Panc1 (cell line): ENCODE measurements at regions not wholly inside any gene's neighbourhood (a gene's known extent, or its start where the extent isn't known, plus 50 kb on each side); places are given as distances from the start of the nearest gene placed in this dataset.

Source experiments
- ATAC-seq: fragments of 200-7000 bp; cut with Tn5 transposase; 2 replicates; pipeline ENCODE4 v1.9.1; 2020; ENCODE audit warnings: mild to moderate bottlenecking, moderate library complexity
- BruUV-seq: library from RNA; stranded (reverse); fragments of 400-500 nt; replicated peaks from 2 replicates; lab custom pipeline; 2021; lab: Mats Ljungman, UMichigan
- CTCF ChIA-PET: fragments of 300-600 bp; sonication (Branson Sonifier 250); formaldehyde crosslinking; loops from one replicate; lab custom pipeline; 2022; ENCODE audit warnings: antibody characterized with exemption; lab: Charles Lee
- POLR2A ChIA-PET: fragments of 300-600 bp; sonication (Branson Sonifier 250); formaldehyde crosslinking; loops from one replicate; lab custom pipeline; 2022; ENCODE audit warnings: antibody characterized with exemption; lab: Charles Lee
- DNase-seq: peaks from one replicate; pipeline ENCODE4 v3.0.0-alpha.2; 2010; ENCODE audit warnings: low read depth, low spot score
- H3K27ac ChIP-seq: 2 replicates; pipeline ENCODE4 v1.5.1; 2011; ENCODE audit warnings: mild to moderate bottlenecking, low read length, inconsistent platforms
- H3K27me3 ChIP-seq: fragments of 200-500 bp; sonication (Bioruptor generic); 2 replicates; pipeline ENCODE4 v1.6.0; 2014; ENCODE audit warnings: low read length, inconsistent platforms; ENCODE audit not compliant: control insufficient read depth, insufficient read depth
- H3K36me3 ChIP-seq: fragments of 200-500 bp; sonication (Bioruptor generic); 2 replicates; pipeline ENCODE4 v1.5.1; 2014; ENCODE audit warnings: inconsistent platforms, mild to moderate bottlenecking, low read length, moderate library complexity; ENCODE audit not compliant: control insufficient read depth, insufficient read depth
- H3K4me1 ChIP-seq: 2 replicates; pipeline ENCODE4 v1.5.1; 2011; ENCODE audit warnings: inconsistent platforms, mild to moderate bottlenecking, low read length, moderate library complexity; ENCODE audit not compliant: control insufficient read depth, insufficient read depth
- H3K4me3 ChIP-seq, 2 experiments: 2 replicates each; pipeline ENCODE4 v1.5.1; 2011 to 2012; ENCODE audit warnings: low read depth in 2 of 2, low read length in 2 of 2, mild to moderate bottlenecking in 2 of 2, inconsistent platforms in 1 of 2, moderate library complexity in 1 of 2
- H3K9me3 ChIP-seq: fragments of 200-500 bp; sonication (Bioruptor generic); 2 replicates; pipeline ENCODE4 v1.5.1; 2014; ENCODE audit warnings: low read depth, mild to moderate bottlenecking, inconsistent platforms, low read length, moderate library complexity; ENCODE audit not compliant: control insufficient read depth, insufficient read depth
- CTCF ChIP-seq: fragments of 450-650 bp; IDR thresholded peaks from 2 replicates; pipeline ENCODE4 v1.5.1; 2017; ENCODE audit warnings: mild to moderate bottlenecking
- POLR2AphosphoS5 ChIP-seq: IDR thresholded peaks from 2 replicates; pipeline ENCODE4 v1.6.1; 2012; ENCODE audit warnings: mild to moderate bottlenecking, low read depth, low read length, moderate library complexity
- SIN3A ChIP-seq: IDR thresholded peaks from 2 replicates; pipeline ENCODE4 v1.6.1; 2012; ENCODE audit warnings: low read depth, mild to moderate bottlenecking, low read length, moderate library complexity, borderline replicate concordance; ENCODE audit not compliant: insufficient read depth
- TCF7L2 ChIP-seq: IDR thresholded peaks from 2 replicates; pipeline ENCODE4 v1.6.1; 2011; ENCODE audit warnings: mild to moderate bottlenecking, low read depth, low read length, inconsistent platforms
- in situ Hi-C: cut with HindIII; loops from 2 replicates; pipeline ENCODE4 v1.10.0; 2016; ENCODE audit warnings: low sequenced_read_pairs, low pct_unique_long_range_greater_than_20kb
- intact Hi-C: fragments of 100-400 bp; cut with micrococcal nuclease; formaldehyde crosslinking; loops from one replicate; pipeline ENCODE4 v1.10.0; 2022; ENCODE audit not compliant: unreplicated experiment
- TF ChIP-seq, protein P1 (sequence below), 2 experiments: IDR thresholded peaks; 2 replicates each; pipeline ENCODE4 v1.6.1; 2011 to 2012; ENCODE audit warnings: low read depth in 2 of 2, control low read depth in 1 of 2, low read length in 1 of 2, mild to moderate bottlenecking in 1 of 2, moderate library complexity in 1 of 2; ENCODE audit not compliant: insufficient read depth in 1 of 2

GRCh38 chr3:118505784-118506183 lies 528.9 kb downstream of the IGSF11 start:
- POLR2A ChIA-PET, result no interaction called here
- no TSS peak for BruUV-seq

DNA sequence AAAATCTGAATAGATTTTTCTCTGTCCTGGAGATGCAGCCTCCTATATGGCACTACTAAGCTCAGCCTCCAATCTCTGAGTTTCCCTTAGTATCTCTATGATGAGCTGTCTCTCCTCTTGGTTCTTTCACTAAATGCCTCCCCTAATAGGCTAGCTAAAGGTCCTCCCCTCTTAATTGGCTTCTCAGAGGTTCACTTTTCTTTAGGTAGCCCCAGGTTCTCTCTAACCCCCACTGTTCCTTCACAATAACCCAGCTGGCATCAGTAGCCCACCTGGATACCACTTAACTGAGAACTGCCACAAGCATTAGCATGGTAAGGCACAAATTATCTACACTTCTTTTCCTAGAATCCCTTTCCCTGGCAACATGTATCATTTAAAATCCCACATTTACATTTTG lies 523.2 kb downstream of the IGSF11 start:
- no peak for DNase-seq

More at GRCh38 chr3:118505784-118506183, 528.9 kb downstream of the IGSF11 start:
- in situ Hi-C loops (no loop called here), intact Hi-C loops (no loop called here)
- no peak for TF ChIP-seq POLR2AphosphoS5
- no peak for TF ChIP-seq TCF7L2
- TF ChIP-seq, protein P1, sequence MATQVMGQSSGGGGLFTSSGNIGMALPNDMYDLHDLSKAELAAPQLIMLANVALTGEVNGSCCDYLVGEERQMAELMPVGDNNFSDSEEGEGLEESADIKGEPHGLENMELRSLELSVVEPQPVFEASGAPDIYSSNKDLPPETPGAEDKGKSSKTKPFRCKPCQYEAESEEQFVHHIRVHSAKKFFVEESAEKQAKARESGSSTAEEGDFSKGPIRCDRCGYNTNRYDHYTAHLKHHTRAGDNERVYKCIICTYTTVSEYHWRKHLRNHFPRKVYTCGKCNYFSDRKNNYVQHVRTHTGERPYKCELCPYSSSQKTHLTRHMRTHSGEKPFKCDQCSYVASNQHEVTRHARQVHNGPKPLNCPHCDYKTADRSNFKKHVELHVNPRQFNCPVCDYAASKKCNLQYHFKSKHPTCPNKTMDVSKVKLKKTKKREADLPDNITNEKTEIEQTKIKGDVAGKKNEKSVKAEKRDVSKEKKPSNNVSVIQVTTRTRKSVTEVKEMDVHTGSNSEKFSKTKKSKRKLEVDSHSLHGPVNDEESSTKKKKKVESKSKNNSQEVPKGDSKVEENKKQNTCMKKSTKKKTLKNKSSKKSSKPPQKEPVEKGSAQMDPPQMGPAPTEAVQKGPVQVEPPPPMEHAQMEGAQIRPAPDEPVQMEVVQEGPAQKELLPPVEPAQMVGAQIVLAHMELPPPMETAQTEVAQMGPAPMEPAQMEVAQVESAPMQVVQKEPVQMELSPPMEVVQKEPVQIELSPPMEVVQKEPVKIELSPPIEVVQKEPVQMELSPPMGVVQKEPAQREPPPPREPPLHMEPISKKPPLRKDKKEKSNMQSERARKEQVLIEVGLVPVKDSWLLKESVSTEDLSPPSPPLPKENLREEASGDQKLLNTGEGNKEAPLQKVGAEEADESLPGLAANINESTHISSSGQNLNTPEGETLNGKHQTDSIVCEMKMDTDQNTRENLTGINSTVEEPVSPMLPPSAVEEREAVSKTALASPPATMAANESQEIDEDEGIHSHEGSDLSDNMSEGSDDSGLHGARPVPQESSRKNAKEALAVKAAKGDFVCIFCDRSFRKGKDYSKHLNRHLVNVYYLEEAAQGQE (IDR thresholded peaks at IDR 0.05; ENCODE audit: insufficient read depth in 1 of 2, low read depth in 2 of 2, low read length in 1 of 2), result no peak
- no peak for TF ChIP-seq CTCF
- no peak for TF ChIP-seq SIN3A
- CTCF ChIA-PET, result no interaction called here
- no peaks in the 10 kb centered on the region for H3K9me3 ChIP-seq
- no peaks in the 10 kb centered on the region for H3K36me3 ChIP-seq
- H3K27me3 ChIP-seq, result no peaks in the 10 kb centered on the region
- ATAC-seq (no peak), DNase-seq (no peak)
- H3K4me1 ChIP-seq, result no peaks in the 10 kb centered on the region
- H3K4me3 ChIP-seq, result no peak overlapping the region
- H3K27ac ChIP-seq, result no peak overlapping the region

DNA sequence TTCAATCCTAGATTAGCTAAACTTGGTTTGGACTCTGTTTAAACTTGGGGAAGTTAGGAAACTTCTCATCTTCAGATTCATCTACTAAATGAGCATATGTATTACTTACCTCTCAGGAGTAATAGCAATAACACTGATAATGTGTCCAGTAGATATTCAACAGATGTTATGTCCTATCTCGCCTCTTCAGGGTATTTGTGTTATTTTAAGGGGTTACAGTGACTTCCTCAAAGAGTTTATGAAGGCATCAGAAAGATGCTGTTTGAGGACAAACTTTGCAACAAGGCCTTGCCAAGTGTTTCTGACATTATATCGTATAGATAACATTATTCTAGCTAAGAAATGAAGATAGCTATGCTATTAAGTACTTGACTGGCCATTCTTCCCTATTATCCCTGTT lies 522.3 kb downstream of the IGSF11 start:
- ATAC-seq (no peak), DNase-seq (no peak)
- BruUV-seq, result no TSS peak
- no peak for TF ChIP-seq CTCF
- no peak for TF ChIP-seq POLR2AphosphoS5
- TF ChIP-seq, protein P1 (IDR thresholded peaks at IDR 0.05; ENCODE audit: insufficient read depth in 1 of 2, low read depth in 2 of 2, low read length in 1 of 2), result no peak
- TF ChIP-seq SIN3A, result no peak
- TF ChIP-seq TCF7L2, result no peak
- in situ Hi-C loops (no loop called here), intact Hi-C loops (no loop called here)
- Histone ChIP-seq H3K9me3 (no peaks in the 10 kb centered on the region), H3K4me1 (no peaks in the 10 kb centered on the region), H3K36me3 (no peaks in the 10 kb centered on the region), H3K27me3 (no peaks in the 10 kb centered on the region), H3K27ac (no peak overlapping the region), H3K4me3 (no peak overlapping the region)
- POLR2A ChIA-PET, result no interaction called here
- CTCF ChIA-PET, result no interaction called here

More for the DNA sequence above, 523.2 kb downstream of the IGSF11 start:
- H3K27ac ChIP-seq, result no peak overlapping the region
- no peaks in the 10 kb centered on the region for H3K27me3 ChIP-seq
- BruUV-seq, result no TSS peak
- intact Hi-C loops, result no loop called here
- ChIA-PET CTCF (no interaction called here), POLR2A (no interaction called here)
- H3K4me1 ChIP-seq, result no peaks in the 10 kb centered on the region
- TF ChIP-seq SIN3A, result no peak
- no peak for ATAC-seq
- H3K36me3 ChIP-seq, result no peaks in the 10 kb centered on the region
- no peaks in the 10 kb centered on the region for H3K9me3 ChIP-seq
- in situ Hi-C loops, result no loop called here
- no peak overlapping the region for H3K4me3 ChIP-seq
